Caco-2 (cell line): ENCODE measurements at regions not wholly inside any gene's neighbourhood (a gene's known extent, or its start where the extent isn't known, plus 50 kb on each side); places are given as distances from the start of the nearest gene placed in this dataset.

Experiments
- BruUV-seq: library from RNA; stranded (reverse); fragments of 400-500 nt; replicated peaks from 2 replicates; lab custom pipeline; 2021; lab: Mats Ljungman, UMichigan
- CTCF ChIA-PET: fragments of 300-600 bp; sonication (Branson Sonifier 250); formaldehyde crosslinking; loops from one replicate; lab custom pipeline; 2022; ENCODE audit warnings: antibody characterized with exemption; lab: Charles Lee
- POLR2A ChIA-PET: fragments of 300-600 bp; sonication (Branson Sonifier 250); formaldehyde crosslinking; loops from one replicate; lab custom pipeline; 2022; ENCODE audit warnings: antibody characterized with exemption; lab: Charles Lee
- DNase-seq, 2 experiments: peaks; one replicate each; pipeline versions ENCODE4 v3.0.0 to v3.0.0-alpha.2; 2020 to 2022
- H3K27me3 ChIP-seq: replicated peaks from 2 replicates; pipeline ENCODE4 v1.6.0; 2011; ENCODE audit warnings: low read length; ENCODE audit not compliant: control insufficient read depth, insufficient read depth
- H3K36me3 ChIP-seq: 2 replicates; pipeline ENCODE4 v1.5.1; 2011; ENCODE audit warnings: low read length; ENCODE audit not compliant: control insufficient read depth, insufficient read depth
- H3K4me1 ChIP-seq: fragments of 250-450 bp; sonication (Bioruptor Pico); 2 replicates; pipeline ENCODE4 v1.5.1; 2020; ENCODE audit warnings: mild to moderate bottlenecking
- H3K4me3 ChIP-seq: 2 replicates; pipeline ENCODE4 v1.5.1; 2011; ENCODE audit warnings: low read depth, mild to moderate bottlenecking, control low read depth, low read length
- H3K9me3 ChIP-seq: fragments of 250-450 bp; sonication (Bioruptor Pico); 2 replicates; pipeline ENCODE4 v1.5.1; 2020; ENCODE audit warnings: mild to moderate bottlenecking, moderate library complexity
- H3K27ac Mint-ChIP-seq: one replicate; pipeline ENCODE4 v1.8.0; 2022; ENCODE audit warnings: mixed read lengths; ENCODE audit not compliant: unreplicated experiment
- H3K27me3 Mint-ChIP-seq: one replicate; pipeline ENCODE4 v1.8.0; 2022; ENCODE audit warnings: mixed read lengths; ENCODE audit not compliant: insufficient read depth, unreplicated experiment
- H3K36me3 Mint-ChIP-seq: one replicate; pipeline ENCODE4 v1.8.0; 2022; ENCODE audit warnings: mild to moderate bottlenecking, mixed read lengths; ENCODE audit not compliant: insufficient read depth, unreplicated experiment
- H3K4me1 Mint-ChIP-seq: one replicate; pipeline ENCODE4 v1.8.0; 2022; ENCODE audit warnings: low read depth, mixed read lengths; ENCODE audit not compliant: unreplicated experiment
- H3K4me3 Mint-ChIP-seq: one replicate; pipeline ENCODE4 v1.8.0; 2022; ENCODE audit warnings: mild to moderate bottlenecking, moderate library complexity, mixed read lengths; ENCODE audit not compliant: unreplicated experiment
- H3K9me3 Mint-ChIP-seq: one replicate; pipeline ENCODE4 v1.8.0; 2022; ENCODE audit warnings: mixed read lengths; ENCODE audit not compliant: unreplicated experiment
- intact Hi-C: fragments of 100-400 bp; cut with micrococcal nuclease; formaldehyde crosslinking; loops from one replicate; pipeline ENCODE4 v1.10.0; 2022; ENCODE audit not compliant: unreplicated experiment
- TF ChIP-seq, protein P1 (sequence below), 2 experiments: fragments of 200-600 bp in 1 of 2; IDR thresholded peaks; 1 replicate in 1 of 2; 2 replicates in 1 of 2; pipeline versions ENCODE4 v1.5.1 to v1.8.0; 2011 to 2022; ENCODE audit warnings: antibody characterized with exemption in 1 of 2, control low read depth in 1 of 2, inconsistent platforms in 1 of 2, low read depth in 1 of 2, low read length in 1 of 2, mild to moderate bottlenecking in 1 of 2, moderate library complexity in 1 of 2; ENCODE audit not compliant: insufficient read depth in 1 of 2, severe bottlenecking in 1 of 2, unreplicated experiment in 1 of 2

DNA sequence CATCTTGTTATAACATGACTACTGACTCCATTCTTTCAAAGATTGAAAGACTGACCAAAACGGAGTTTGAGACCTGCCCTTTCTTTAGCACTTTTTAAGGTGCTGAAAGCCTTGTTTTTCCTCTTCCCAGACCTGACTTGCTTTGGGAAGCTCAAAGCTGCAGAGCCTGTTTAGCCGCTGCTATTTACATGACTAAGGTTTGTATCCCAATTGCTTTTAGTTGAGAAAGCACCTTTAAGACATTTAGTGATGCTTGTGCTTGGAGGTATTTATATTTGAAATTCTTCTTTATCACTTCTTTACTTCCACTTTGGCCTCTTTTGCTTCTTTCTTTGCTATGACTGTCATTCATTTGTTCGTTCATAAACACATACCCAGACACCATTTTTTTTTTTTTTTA, 182.6 kb upstream of the ELL2 start:
- Histone ChIP-seq H3K4me1 (peaks cover 7% of the 10 kb centered on the region; the same call in 1 of the 2 replicates), H3K4me3 (no peak overlapping the region), H3K27me3 (no peaks in the 10 kb centered on the region), H3K9me3 (no peaks in the 10 kb centered on the region), H3K36me3 (no peaks in the 10 kb centered on the region)
- peaks cover 13% of the 10 kb centered on the region for H3K4me1 Mint-ChIP-seq
- POLR2A ChIA-PET = no interaction called here
- no peaks in the 10 kb centered on the region for H3K27me3 Mint-ChIP-seq
- peak in 1 of 2 experiments; percentile 28 for DNase-seq
- H3K4me3 Mint-ChIP-seq = no peak overlapping the region
- no peaks in the 10 kb centered on the region for H3K36me3 Mint-ChIP-seq
- no TSS peak for BruUV-seq
- no peak overlapping the region for H3K27ac Mint-ChIP-seq
- intact Hi-C loops = no loop called here
- CTCF ChIA-PET = no interaction called here
- TF ChIP-seq, protein P1, sequence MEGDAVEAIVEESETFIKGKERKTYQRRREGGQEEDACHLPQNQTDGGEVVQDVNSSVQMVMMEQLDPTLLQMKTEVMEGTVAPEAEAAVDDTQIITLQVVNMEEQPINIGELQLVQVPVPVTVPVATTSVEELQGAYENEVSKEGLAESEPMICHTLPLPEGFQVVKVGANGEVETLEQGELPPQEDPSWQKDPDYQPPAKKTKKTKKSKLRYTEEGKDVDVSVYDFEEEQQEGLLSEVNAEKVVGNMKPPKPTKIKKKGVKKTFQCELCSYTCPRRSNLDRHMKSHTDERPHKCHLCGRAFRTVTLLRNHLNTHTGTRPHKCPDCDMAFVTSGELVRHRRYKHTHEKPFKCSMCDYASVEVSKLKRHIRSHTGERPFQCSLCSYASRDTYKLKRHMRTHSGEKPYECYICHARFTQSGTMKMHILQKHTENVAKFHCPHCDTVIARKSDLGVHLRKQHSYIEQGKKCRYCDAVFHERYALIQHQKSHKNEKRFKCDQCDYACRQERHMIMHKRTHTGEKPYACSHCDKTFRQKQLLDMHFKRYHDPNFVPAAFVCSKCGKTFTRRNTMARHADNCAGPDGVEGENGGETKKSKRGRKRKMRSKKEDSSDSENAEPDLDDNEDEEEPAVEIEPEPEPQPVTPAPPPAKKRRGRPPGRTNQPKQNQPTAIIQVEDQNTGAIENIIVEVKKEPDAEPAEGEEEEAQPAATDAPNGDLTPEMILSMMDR (IDR thresholded peaks at IDR 0.05; ENCODE audit: insufficient read depth in 1 of 2, low read depth in 1 of 2, low read length in 1 of 2, severe bottlenecking in 1 of 2, unreplicated experiment in 1 of 2) = no peak
- no peaks in the 10 kb centered on the region for H3K9me3 Mint-ChIP-seq

DNA sequence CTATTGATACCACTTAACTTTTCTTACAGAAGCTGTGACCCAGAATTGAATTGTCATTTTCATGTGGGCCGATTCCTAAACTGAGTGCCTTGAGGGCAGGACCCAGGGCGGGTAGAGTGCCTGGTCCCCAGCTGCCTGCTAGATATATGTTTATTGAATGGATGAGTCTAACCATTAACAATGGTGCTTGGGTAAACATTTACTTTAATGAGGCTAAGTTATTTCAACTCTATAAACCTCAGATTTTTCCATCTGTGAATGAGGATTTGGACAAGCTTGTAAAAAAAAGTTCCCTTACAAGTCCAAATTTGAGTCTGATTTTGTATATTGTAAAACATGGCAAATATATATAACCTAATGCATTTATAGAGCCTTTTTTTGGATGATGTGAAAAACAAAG, 181.8 kb upstream of the ELL2 start:
- H3K9me3 ChIP-seq = no peaks in the 10 kb centered on the region
- H3K4me1 ChIP-seq = peaks cover 7% of the 10 kb centered on the region; the same call in 1 of the 2 replicates
- no peaks in the 10 kb centered on the region for H3K36me3 Mint-ChIP-seq
- H3K9me3 Mint-ChIP-seq = no peaks in the 10 kb centered on the region
- peaks cover 13% of the 10 kb centered on the region for H3K4me1 Mint-ChIP-seq
- no peak overlapping the region for H3K4me3 Mint-ChIP-seq
- no peaks in the 10 kb centered on the region for H3K27me3 ChIP-seq
- BruUV-seq = no TSS peak
- TF ChIP-seq, protein P1 (IDR thresholded peaks at IDR 0.05; ENCODE audit: insufficient read depth in 1 of 2, low read depth in 1 of 2, low read length in 1 of 2, severe bottlenecking in 1 of 2, unreplicated experiment in 1 of 2) = no peak
- no peak overlapping the region for H3K4me3 ChIP-seq
- DNase-seq = no peak
- POLR2A ChIA-PET = no interaction called here
- no peaks in the 10 kb centered on the region for H3K27me3 Mint-ChIP-seq
- intact Hi-C loops = no loop called here
- CTCF ChIA-PET = no interaction called here
- H3K27ac Mint-ChIP-seq = no peak overlapping the region
- no peaks in the 10 kb centered on the region for H3K36me3 ChIP-seq

DNA sequence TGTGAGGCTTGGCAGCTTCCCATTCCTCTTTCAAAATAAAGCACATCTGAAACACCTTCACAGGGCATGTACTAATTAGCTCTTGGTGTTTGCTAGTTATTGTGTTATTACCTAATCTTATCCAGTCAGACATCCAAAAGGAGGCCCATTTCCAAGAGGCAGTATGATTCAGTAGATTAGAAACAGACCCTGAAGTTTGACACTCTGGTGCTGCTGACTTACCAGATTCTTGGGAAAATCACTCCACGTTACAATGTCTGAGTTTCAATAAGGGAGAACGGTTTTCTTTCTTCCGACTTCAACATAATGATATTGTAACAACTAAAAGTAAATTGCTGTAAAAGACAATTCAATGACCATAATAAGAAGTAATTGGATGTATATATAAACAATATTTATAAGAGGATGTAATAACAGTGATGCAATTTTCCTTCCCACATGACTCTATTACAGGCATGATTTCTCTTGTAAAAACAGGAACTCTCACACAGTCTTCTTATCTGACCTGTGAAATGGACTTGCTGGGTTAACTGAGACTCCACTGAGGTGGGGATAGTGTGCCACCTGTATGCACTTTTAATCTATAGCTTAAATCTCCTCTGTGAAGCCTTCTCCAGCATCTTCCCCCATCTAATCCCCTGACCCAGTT, 181.3 kb upstream of the ELL2 start:
- Mint-ChIP-seq H3K4me1 (peaks cover 13% of the 10 kb centered on the region), H3K36me3 (no peaks in the 10 kb centered on the region), H3K9me3 (no peaks in the 10 kb centered on the region), H3K27me3 (no peaks in the 10 kb centered on the region), H3K27ac (no peak overlapping the region), H3K4me3 (no peak overlapping the region)
- H3K4me3 ChIP-seq = no peak overlapping the region
- ChIA-PET CTCF (interaction anchor here (0.6 kb wide), 1 partner anchor 129 kb away, joined by 3 read pairs; no protein-coding TSS in a partner anchor), POLR2A (no interaction called here)
- TF ChIP-seq, protein P1 (IDR thresholded peaks at IDR 0.05; ENCODE audit: insufficient read depth in 1 of 2, low read depth in 1 of 2, low read length in 1 of 2, severe bottlenecking in 1 of 2, unreplicated experiment in 1 of 2) = no peak
- DNase-seq = no peak
- peaks cover 7% of the 10 kb centered on the region; the same call in 1 of the 2 replicates for H3K4me1 ChIP-seq
- no peaks in the 10 kb centered on the region for H3K36me3 ChIP-seq
- no peaks in the 10 kb centered on the region for H3K9me3 ChIP-seq
- BruUV-seq = no TSS peak
- intact Hi-C loops = no loop called here
- no peaks in the 10 kb centered on the region for H3K27me3 ChIP-seq
